Caco-2 (cell line): ENCODE measurements at regions not wholly inside any gene's neighbourhood (a gene's known extent, or its start where the extent isn't known, plus 50 kb on each side); places are given as distances from the start of the nearest gene placed in this dataset.

Source experiments
- BruUV-seq: library from RNA; stranded (reverse); fragments of 400-500 nt; replicated peaks from 2 replicates; lab custom pipeline; 2021; lab: Mats Ljungman, UMichigan
- CTCF ChIA-PET: fragments of 300-600 bp; sonication (Branson Sonifier 250); formaldehyde crosslinking; loops from one replicate; lab custom pipeline; 2022; ENCODE audit warnings: antibody characterized with exemption; lab: Charles Lee
- POLR2A ChIA-PET: fragments of 300-600 bp; sonication (Branson Sonifier 250); formaldehyde crosslinking; loops from one replicate; lab custom pipeline; 2022; ENCODE audit warnings: antibody characterized with exemption; lab: Charles Lee
- DNase-seq, 2 experiments: peaks; one replicate each; pipeline versions ENCODE4 v3.0.0 to v3.0.0-alpha.2; 2020 to 2022
- H3K27me3 ChIP-seq: replicated peaks from 2 replicates; pipeline ENCODE4 v1.6.0; 2011; ENCODE audit warnings: low read length; ENCODE audit not compliant: control insufficient read depth, insufficient read depth
- H3K36me3 ChIP-seq: 2 replicates; pipeline ENCODE4 v1.5.1; 2011; ENCODE audit warnings: low read length; ENCODE audit not compliant: control insufficient read depth, insufficient read depth
- H3K4me1 ChIP-seq: fragments of 250-450 bp; sonication (Bioruptor Pico); 2 replicates; pipeline ENCODE4 v1.5.1; 2020; ENCODE audit warnings: mild to moderate bottlenecking
- H3K4me3 ChIP-seq: 2 replicates; pipeline ENCODE4 v1.5.1; 2011; ENCODE audit warnings: low read depth, mild to moderate bottlenecking, control low read depth, low read length
- H3K9me3 ChIP-seq: fragments of 250-450 bp; sonication (Bioruptor Pico); 2 replicates; pipeline ENCODE4 v1.5.1; 2020; ENCODE audit warnings: mild to moderate bottlenecking, moderate library complexity
- H3K27ac Mint-ChIP-seq: one replicate; pipeline ENCODE4 v1.8.0; 2022; ENCODE audit warnings: mixed read lengths; ENCODE audit not compliant: unreplicated experiment
- H3K27me3 Mint-ChIP-seq: one replicate; pipeline ENCODE4 v1.8.0; 2022; ENCODE audit warnings: mixed read lengths; ENCODE audit not compliant: insufficient read depth, unreplicated experiment
- H3K36me3 Mint-ChIP-seq: one replicate; pipeline ENCODE4 v1.8.0; 2022; ENCODE audit warnings: mild to moderate bottlenecking, mixed read lengths; ENCODE audit not compliant: insufficient read depth, unreplicated experiment
- H3K4me1 Mint-ChIP-seq: one replicate; pipeline ENCODE4 v1.8.0; 2022; ENCODE audit warnings: low read depth, mixed read lengths; ENCODE audit not compliant: unreplicated experiment
- H3K4me3 Mint-ChIP-seq: one replicate; pipeline ENCODE4 v1.8.0; 2022; ENCODE audit warnings: mild to moderate bottlenecking, moderate library complexity, mixed read lengths; ENCODE audit not compliant: unreplicated experiment
- H3K9me3 Mint-ChIP-seq: one replicate; pipeline ENCODE4 v1.8.0; 2022; ENCODE audit warnings: mixed read lengths; ENCODE audit not compliant: unreplicated experiment
- CTCF ChIP-seq, 2 experiments: fragments of 200-600 bp in 1 of 2; IDR thresholded peaks; 1 replicate in 1 of 2; 2 replicates in 1 of 2; pipeline versions ENCODE4 v1.5.1 to v1.8.0; 2011 to 2022; ENCODE audit warnings: antibody characterized with exemption in 1 of 2, control low read depth in 1 of 2, inconsistent platforms in 1 of 2, low read depth in 1 of 2, low read length in 1 of 2, mild to moderate bottlenecking in 1 of 2, moderate library complexity in 1 of 2; ENCODE audit not compliant: insufficient read depth in 1 of 2, severe bottlenecking in 1 of 2, unreplicated experiment in 1 of 2
- intact Hi-C: fragments of 100-400 bp; cut with micrococcal nuclease; formaldehyde crosslinking; loops from one replicate; pipeline ENCODE4 v1.10.0; 2022; ENCODE audit not compliant: unreplicated experiment

- Mint-ChIP-seq H3K36me3 (no peaks in the 10 kb centered on the region), H3K4me1 (no peaks in the 10 kb centered on the region), H3K27me3 (no peaks in the 10 kb centered on the region), H3K9me3 (peaks cover 7% of the 10 kb centered on the region), H3K4me3 (no peak overlapping the region), H3K27ac (no peak overlapping the region)
- intact Hi-C loops: no loop called here
- no peak for DNase-seq
- POLR2A ChIA-PET: no interaction called here
- peaks cover 3% of the 10 kb centered on the region; the same call in 1 of the 2 replicates for H3K9me3 ChIP-seq
- BruUV-seq: no TSS peak
- TF ChIP-seq CTCF (IDR thresholded peaks at IDR 0.05; ENCODE audit: insufficient read depth in 1 of 2, low read depth in 1 of 2, low read length in 1 of 2, severe bottlenecking in 1 of 2, unreplicated experiment in 1 of 2): no peak
- CTCF ChIA-PET: no interaction called here
- H3K36me3 ChIP-seq: no peaks in the 10 kb centered on the region
- no peaks in the 10 kb centered on the region for H3K27me3 ChIP-seq
- no peaks in the 10 kb centered on the region; the same call in 1 of the 2 replicates for H3K4me1 ChIP-seq
- H3K4me3 ChIP-seq: no peak overlapping the region
Observed at GRCh38 chr6:8642131-8642530, 206.8 kb upstream of the SLC35B3 start.

GRCh38 chr6:8639928-8640649 lies 204.7 kb upstream of the SLC35B3 start:
- POLR2A ChIA-PET: no interaction called here
- no peak overlapping the region for H3K4me3 ChIP-seq
- Mint-ChIP-seq H3K27me3 (no peaks in the 10 kb centered on the region), H3K27ac (no peak overlapping the region), H3K9me3 (peaks cover 7% of the 10 kb centered on the region), H3K4me1 (no peaks in the 10 kb centered on the region), H3K36me3 (no peaks in the 10 kb centered on the region), H3K4me3 (no peak overlapping the region)
- intact Hi-C loops: no loop called here
- TF ChIP-seq CTCF (IDR thresholded peaks at IDR 0.05; ENCODE audit: insufficient read depth in 1 of 2, low read depth in 1 of 2, low read length in 1 of 2, severe bottlenecking in 1 of 2, unreplicated experiment in 1 of 2): no peak
- H3K36me3 ChIP-seq: no peaks in the 10 kb centered on the region
- H3K9me3 ChIP-seq: peaks cover 3% of the 10 kb centered on the region; the same call in 1 of the 2 replicates
- H3K4me1 ChIP-seq: no peaks in the 10 kb centered on the region; the same call in 1 of the 2 replicates
- CTCF ChIA-PET: no interaction called here
- H3K27me3 ChIP-seq: no peaks in the 10 kb centered on the region
- no TSS peak for BruUV-seq
- DNase-seq: no peak

- Mint-ChIP-seq H3K36me3 (no peaks in the 10 kb centered on the region), H3K4me1 (no peaks in the 10 kb centered on the region), H3K9me3 (no peaks in the 10 kb centered on the region), H3K27ac (no peak overlapping the region), H3K27me3 (no peaks in the 10 kb centered on the region), H3K4me3 (no peak overlapping the region)
- Histone ChIP-seq H3K4me3 (no peak overlapping the region), H3K36me3 (no peaks in the 10 kb centered on the region), H3K9me3 (no peaks in the 10 kb centered on the region), H3K27me3 (no peaks in the 10 kb centered on the region), H3K4me1 (no peaks in the 10 kb centered on the region; the same call in 1 of the 2 replicates)
- no TSS peak for BruUV-seq
- TF ChIP-seq CTCF (IDR thresholded peaks at IDR 0.05; ENCODE audit: insufficient read depth in 1 of 2, low read depth in 1 of 2, low read length in 1 of 2, severe bottlenecking in 1 of 2, unreplicated experiment in 1 of 2): no peak
- intact Hi-C loops: no loop called here
- ChIA-PET POLR2A (no interaction called here), CTCF (no interaction called here)
- no peak for DNase-seq
Observed at GRCh38 chr6:8637896-8638597, 202.7 kb upstream of the SLC35B3 start.
